HepG2 (cell line): ENCODE measurements at regions not wholly inside any gene's neighbourhood (a gene's known extent, or its start where the extent isn't known, plus 50 kb on each side); places are given as distances from the start of the nearest gene placed in this dataset.

ENCODE experiments used
- ATAC-seq: fragments of 200-7000 bp; cut with Tn5 transposase; 3 replicates; pipeline ENCODE4 v1.9.1; 2020; ENCODE audit warnings: mild to moderate bottlenecking, moderate library complexity
- BruUV-seq: library from RNA; stranded (reverse); fragments of 400-500 nt; replicated peaks from 2 replicates; lab custom pipeline; 2021; lab: Mats Ljungman, UMichigan
- CTCF ChIA-PET: fragments of 300-600 bp; formaldehyde crosslinking; extraction: SDS; loops from one replicate; lab custom pipeline; 2021; ENCODE audit warnings: low total read pairs, inconsistent platforms, low intra/inter-chr PET ratio; lab: Yijun Ruan, JAX
- POLR2A ChIA-PET: fragments of 350-600 bp; sonication (Branson Sonifier 250); formaldehyde crosslinking; loops from one replicate; lab custom pipeline; 2020; ENCODE audit warnings: antibody characterized with exemption, inconsistent platforms; lab: Yijun Ruan, JAX
- DNase-seq: peaks from one replicate; pipeline ENCODE4 v3.0.0-alpha.2; 2015; ENCODE audit warnings: low spot score
- FAIRE-seq: peaks from 3 replicates; lab custom pipeline; 2011; peaks lifted over from hg19 to GRCh38; lab: Jason Lieb, UNC
- H2AFZ ChIP-seq: one replicate; pipeline ENCODE4 v1.6.1; 2011; ENCODE audit warnings: low read length, inconsistent platforms
- H3K27ac ChIP-seq: fragments of 300-600 bp; 3 replicates; pipeline ENCODE4 v1.8.0; 2011; ENCODE audit warnings: mixed run types, mild to moderate bottlenecking, mixed read lengths, low read length, inconsistent platforms; ENCODE audit not compliant: insufficient read depth; ENCODE audit errors: extremely low read length
- H3K27me3 ChIP-seq, 2 experiments: fragments of 200-600 bp in 1 of 2; 2 replicates in 1 of 2; 3 replicates in 1 of 2; pipeline versions ENCODE4 v1.6.0 to v1.8.0; 2011; ENCODE audit warnings: low read length in 2 of 2, mild to moderate bottlenecking in 2 of 2, moderate library complexity in 2 of 2, inconsistent platforms in 1 of 2; ENCODE audit not compliant: insufficient read depth in 2 of 2, control insufficient read depth in 1 of 2
- H3K36me3 ChIP-seq, 2 experiments: fragments of 200-600 bp in 1 of 2; replicated peaks in 1 of 2; 2 replicates in 1 of 2; 3 replicates in 1 of 2; pipeline versions ENCODE4 v1.5.1 to v1.8.0; 2011; ENCODE audit warnings: low read length in 2 of 2, inconsistent platforms in 1 of 2; ENCODE audit not compliant: insufficient read depth in 2 of 2, control insufficient read depth in 1 of 2
- H3K4me1 ChIP-seq: 2 replicates; pipeline ENCODE4 v1.5.1; 2012; ENCODE audit warnings: low read length, inconsistent platforms; ENCODE audit not compliant: insufficient read depth
- H3K4me2 ChIP-seq: 2 replicates; pipeline ENCODE4 v1.6.0; 2011; ENCODE audit warnings: low read depth, low read length, inconsistent platforms
- H3K4me3 ChIP-seq, 3 experiments: fragments of 200-600 bp in 1 of 3; sonication (generic), shearing (Covaris generic) in 1 of 3; replicated peaks in 1 of 3; 2 replicates each; pipeline ENCODE4 v1.5.1; 2011 to 2016; ENCODE audit warnings: low read length in 3 of 3, inconsistent platforms in 2 of 3, low read depth in 2 of 3, mild to moderate bottlenecking in 2 of 3, control low read depth in 1 of 3, mixed read lengths in 1 of 3; ENCODE audit not compliant: insufficient read depth in 1 of 3
- H3K79me2 ChIP-seq: one replicate; pipeline ENCODE4 v1.6.1; 2011; ENCODE audit warnings: low read length, inconsistent platforms; ENCODE audit not compliant: insufficient read depth
- H3K9ac ChIP-seq: 2 replicates; pipeline ENCODE4 v1.6.0; 2011; ENCODE audit warnings: mild to moderate bottlenecking, low read depth, low read length, inconsistent platforms; ENCODE audit not compliant: insufficient read depth
- H3K9me3 ChIP-seq: 2 replicates; pipeline ENCODE4 v1.5.1; 2012; ENCODE audit warnings: mild to moderate bottlenecking, low read length
- H4K20me1 ChIP-seq: 2 replicates; pipeline ENCODE4 v1.6.0; 2011; ENCODE audit warnings: inconsistent platforms, mild to moderate bottlenecking, low read length, moderate library complexity; ENCODE audit not compliant: insufficient read depth
- HHEX ChIP-seq: IDR thresholded peaks from 2 replicates; pipeline ENCODE4 v1.6.1; 2016; ENCODE audit warnings: control low read depth
- NBN ChIP-seq: fragments of 450-650 bp; conservative IDR thresholded peaks from 2 replicates; pipeline ENCODE4 v1.6.1; 2017
- NFYC ChIP-seq: IDR thresholded peaks from 2 replicates; pipeline ENCODE4 v1.6.1; 2016; ENCODE audit warnings: missing genetic modification reagents, missing compliant biosample characterization
- NRL ChIP-seq: sonication (generic); formaldehyde crosslinking; IDR thresholded peaks from 2 replicates; pipeline ENCODE4 v1.5.0; 2020; ENCODE audit warnings: missing genetic modification reagents, mild to moderate bottlenecking, moderate library complexity, borderline replicate concordance
- RAD21 ChIP-seq: fragments of 450-650 bp; formaldehyde crosslinking; IDR thresholded peaks from 2 replicates; pipeline ENCODE4 v1.5.0; 2020; ENCODE audit warnings: mild to moderate bottlenecking
- SMARCE1 ChIP-seq: fragments of 450-650 bp; IDR thresholded peaks from 2 replicates; pipeline ENCODE4 v1.6.1; 2017; ENCODE audit warnings: borderline replicate concordance
- SNRNP70 ChIP-seq: fragments of 200-400 bp; formaldehyde crosslinking; IDR thresholded peaks from 2 replicates; pipeline ENCODE4 v1.6.1; 2017; ENCODE audit warnings: mild to moderate bottlenecking, low read depth, low read length, moderate library complexity
- U2AF1 ChIP-seq: fragments of 200-400 bp; formaldehyde crosslinking; optimal IDR thresholded peaks from 2 replicates; pipeline ENCODE3; 2017; ENCODE audit warnings: mild to moderate bottlenecking, low read depth, low read length
- ZNF672 ChIP-seq: sonication (generic); formaldehyde crosslinking; IDR thresholded peaks from 2 replicates; pipeline ENCODE4 v1.8.1; 2022; ENCODE audit warnings: missing genetic modification reagents
- ZNF790 ChIP-seq: sonication (generic); formaldehyde crosslinking; IDR thresholded peaks from 2 replicates; pipeline ENCODE4 v1.8.0; 2022; ENCODE audit warnings: missing genetic modification reagents, mild to moderate bottlenecking, borderline replicate concordance
- WGBS: methylation state at CpG from one replicate; pipeline ENCODE4 v1.1.6; 2017; ENCODE audit warnings: low lambda C conversion rate; 5-methylcytosine and 5-hydroxymethylcytosine counted together
- in situ Hi-C: cut with HindIII; loops from 2 replicates; pipeline ENCODE4 v1.10.0; 2017; ENCODE audit warnings: low pct_unique_long_range_greater_than_20kb; ENCODE audit not compliant: extremely low pct_ligation_motif_present
- intact Hi-C: fragments of 100-400 bp; cut with micrococcal nuclease; formaldehyde crosslinking; loops from one replicate; pipeline ENCODE4 v1.10.0; 2022; ENCODE audit not compliant: unreplicated experiment
- TF ChIP-seq, protein P1 (sequence below): sonication (generic); formaldehyde crosslinking; IDR thresholded peaks from 2 replicates; pipeline ENCODE4 v1.5.1; 2020; ENCODE audit warnings: mild to moderate bottlenecking, missing genetic modification reagents, moderate library complexity
- TF ChIP-seq, protein P2 (sequence below): sonication (generic); formaldehyde crosslinking; IDR thresholded peaks from 2 replicates; pipeline ENCODE4 v1.4.0; 2020; ENCODE audit warnings: missing genetic modification reagents
- TF ChIP-seq, protein P3 (sequence below): sonication (generic); formaldehyde crosslinking; IDR thresholded peaks from 2 replicates; pipeline ENCODE4 v1.5.1; 2020; ENCODE audit warnings: missing genetic modification reagents, mild to moderate bottlenecking, borderline replicate concordance

DNA sequence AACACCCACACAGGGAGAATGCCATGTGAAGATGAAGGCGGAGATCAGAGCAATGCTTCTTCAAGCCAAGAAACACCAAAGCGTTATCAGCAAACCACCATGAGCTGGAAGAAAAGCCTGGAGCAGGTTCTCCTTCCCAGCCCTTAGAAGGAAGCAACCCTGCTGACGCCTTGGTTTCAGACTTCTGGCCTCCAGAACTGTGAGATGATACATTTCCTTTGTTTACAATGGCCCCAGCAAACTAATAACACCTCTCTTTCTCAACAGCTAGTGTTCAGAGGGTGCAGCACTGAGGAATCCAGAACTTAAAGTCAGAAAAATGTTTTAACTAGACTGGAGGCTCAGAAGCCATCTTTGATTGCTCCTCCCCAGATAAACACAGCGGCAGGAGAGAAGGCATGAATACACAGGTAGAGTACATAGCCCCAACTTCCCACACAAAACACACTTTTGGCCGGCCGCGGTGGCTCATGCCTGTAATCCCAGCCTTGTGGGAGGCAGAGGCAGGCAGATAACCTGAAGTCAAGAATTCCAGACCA, 132.4 kb upstream of the LPP start:
- intact Hi-C loops, result loop anchor here (2.0 kb wide), 1 partner anchor 17 kb away; no protein-coding TSS in a partner anchor
- DNase-seq, result peak; percentile 85
- ChIA-PET CTCF (no interaction called here), POLR2A (interaction anchor here (0.6 to 2.1 kb wide), 11 partner anchors 10 to 281 kb away, joined by 3 to 46 read pairs (median 4); partner anchors contain the start of gene BCL6)
- FAIRE-seq, result peak; percentile 84
- WGBS, result 12% methylated on average over 7 of the region's 7 CpGs
- Histone ChIP-seq H3K9ac (peak overlapping the region; percentile 47), H3K4me3 (peak overlapping the region in 1 of 3 experiments; percentile 14; a peak in 1 of 6 replicates), H2AFZ (peak overlapping the region; percentile 59), H3K36me3 (no peaks in the 10 kb centered on the region), H3K4me1 (peaks cover 60% of the 10 kb centered on the region), H3K27ac (peak overlapping the region; percentile 78), H3K4me2 (peak overlapping the region; percentile 55), H3K27me3 (no peaks in the 10 kb centered on the region), H3K79me2 (no peaks in the 10 kb centered on the region), H4K20me1 (no peaks in the 10 kb centered on the region), H3K9me3 (no peaks in the 10 kb centered on the region)
- BruUV-seq, result no TSS peak
- ATAC-seq, result peak; percentile 86
- in situ Hi-C loops, result no loop called here
- no peak for TF ChIP-seq RAD21 (CRISPR knock-in tag)
- TF ChIP-seq, protein P1, sequence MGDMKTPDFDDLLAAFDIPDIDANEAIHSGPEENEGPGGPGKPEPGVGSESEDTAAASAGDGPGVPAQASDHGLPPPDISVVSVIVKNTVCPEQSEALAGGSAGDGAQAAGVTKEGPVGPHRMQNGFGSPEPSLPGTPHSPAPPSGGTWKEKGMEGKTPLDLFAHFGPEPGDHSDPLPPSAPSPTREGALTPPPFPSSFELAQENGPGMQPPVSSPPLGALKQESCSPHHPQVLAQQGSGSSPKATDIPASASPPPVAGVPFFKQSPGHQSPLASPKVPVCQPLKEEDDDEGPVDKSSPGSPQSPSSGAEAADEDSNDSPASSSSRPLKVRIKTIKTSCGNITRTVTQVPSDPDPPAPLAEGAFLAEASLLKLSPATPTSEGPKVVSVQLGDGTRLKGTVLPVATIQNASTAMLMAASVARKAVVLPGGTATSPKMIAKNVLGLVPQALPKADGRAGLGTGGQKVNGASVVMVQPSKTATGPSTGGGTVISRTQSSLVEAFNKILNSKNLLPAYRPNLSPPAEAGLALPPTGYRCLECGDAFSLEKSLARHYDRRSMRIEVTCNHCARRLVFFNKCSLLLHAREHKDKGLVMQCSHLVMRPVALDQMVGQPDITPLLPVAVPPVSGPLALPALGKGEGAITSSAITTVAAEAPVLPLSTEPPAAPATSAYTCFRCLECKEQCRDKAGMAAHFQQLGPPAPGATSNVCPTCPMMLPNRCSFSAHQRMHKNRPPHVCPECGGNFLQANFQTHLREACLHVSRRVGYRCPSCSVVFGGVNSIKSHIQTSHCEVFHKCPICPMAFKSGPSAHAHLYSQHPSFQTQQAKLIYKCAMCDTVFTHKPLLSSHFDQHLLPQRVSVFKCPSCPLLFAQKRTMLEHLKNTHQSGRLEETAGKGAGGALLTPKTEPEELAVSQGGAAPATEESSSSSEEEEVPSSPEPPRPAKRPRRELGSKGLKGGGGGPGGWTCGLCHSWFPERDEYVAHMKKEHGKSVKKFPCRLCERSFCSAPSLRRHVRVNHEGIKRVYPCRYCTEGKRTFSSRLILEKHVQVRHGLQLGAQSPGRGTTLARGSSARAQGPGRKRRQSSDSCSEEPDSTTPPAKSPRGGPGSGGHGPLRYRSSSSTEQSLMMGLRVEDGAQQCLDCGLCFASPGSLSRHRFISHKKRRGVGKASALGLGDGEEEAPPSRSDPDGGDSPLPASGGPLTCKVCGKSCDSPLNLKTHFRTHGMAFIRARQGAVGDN (CRISPR knock-in tag), result peak; percentile 54
- TF ChIP-seq NBN, result no peak
- no peak for TF ChIP-seq SMARCE1
- TF ChIP-seq U2AF1, result no peak
- no peak for TF ChIP-seq HHEX
- TF ChIP-seq SNRNP70, result no peak
- TF ChIP-seq NFYC (CRISPR knock-in tag), result no peak
- TF ChIP-seq, protein P2, sequence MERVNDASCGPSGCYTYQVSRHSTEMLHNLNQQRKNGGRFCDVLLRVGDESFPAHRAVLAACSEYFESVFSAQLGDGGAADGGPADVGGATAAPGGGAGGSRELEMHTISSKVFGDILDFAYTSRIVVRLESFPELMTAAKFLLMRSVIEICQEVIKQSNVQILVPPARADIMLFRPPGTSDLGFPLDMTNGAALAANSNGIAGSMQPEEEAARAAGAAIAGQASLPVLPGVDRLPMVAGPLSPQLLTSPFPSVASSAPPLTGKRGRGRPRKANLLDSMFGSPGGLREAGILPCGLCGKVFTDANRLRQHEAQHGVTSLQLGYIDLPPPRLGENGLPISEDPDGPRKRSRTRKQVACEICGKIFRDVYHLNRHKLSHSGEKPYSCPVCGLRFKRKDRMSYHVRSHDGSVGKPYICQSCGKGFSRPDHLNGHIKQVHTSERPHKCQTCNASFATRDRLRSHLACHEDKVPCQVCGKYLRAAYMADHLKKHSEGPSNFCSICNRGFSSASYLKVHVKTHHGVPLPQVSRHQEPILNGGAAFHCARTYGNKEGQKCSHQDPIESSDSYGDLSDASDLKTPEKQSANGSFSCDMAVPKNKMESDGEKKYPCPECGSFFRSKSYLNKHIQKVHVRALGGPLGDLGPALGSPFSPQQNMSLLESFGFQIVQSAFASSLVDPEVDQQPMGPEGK (CRISPR knock-in tag), result peak; percentile 31; the same call in 1 of the 2 replicates
- TF ChIP-seq ZNF672 (CRISPR knock-in tag), result no peak
- no peak for TF ChIP-seq NRL (CRISPR knock-in tag)
- TF ChIP-seq, protein P3, sequence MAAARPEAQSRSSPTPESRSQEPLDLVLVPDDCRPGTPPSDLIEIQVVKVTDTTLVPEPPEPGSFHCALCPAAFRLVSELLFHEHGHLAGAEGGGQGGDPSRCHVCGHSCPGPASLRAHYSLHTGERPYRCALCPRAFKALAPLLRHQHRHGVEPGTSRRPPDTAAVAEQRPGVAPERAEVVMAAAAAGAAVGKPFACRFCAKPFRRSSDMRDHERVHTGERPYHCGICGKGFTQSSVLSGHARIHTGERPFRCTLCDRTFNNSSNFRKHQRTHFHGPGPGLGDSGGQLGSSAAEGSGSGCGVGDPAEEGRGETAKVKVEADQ (CRISPR knock-in tag), result no peak
- TF ChIP-seq ZNF790 (CRISPR knock-in tag), result no peak
